GM23338 (cell line): ENCODE measurements at regions not wholly inside any gene's neighbourhood (a gene's known extent, or its start where the extent isn't known, plus 50 kb on each side); places are given as distances from the start of the nearest gene placed in this dataset.

Experiments used
- ATAC-seq: fragments of 200-7000 bp; cut with Tn5 transposase; 3 replicates; pipeline ENCODE4 v1.9.1; 2020
- DNase-seq: peaks from one replicate; pipeline ENCODE4 v3.0.0-alpha.2; 2015; ENCODE audit warnings: low spot score
- H2AFZ ChIP-seq: fragments of 200-600 bp; sonication (generic); 2 replicates; pipeline ENCODE4 v1.8.0; 2016; ENCODE audit warnings: antibody characterized with exemption, mild to moderate bottlenecking, moderate library complexity
- H3F3A ChIP-seq: fragments of 200-600 bp; sonication (generic); replicated peaks from 2 replicates; pipeline ENCODE4 v1.8.0; 2017; ENCODE audit warnings: antibody characterized with exemption, mixed run types, low read depth
- H3K27ac ChIP-seq: fragments of 200-600 bp; sonication (generic); 2 replicates; pipeline ENCODE4 v1.6.1; 2016; ENCODE audit warnings: low read depth
- H3K27me3 ChIP-seq: fragments of 200-600 bp; sonication (generic); 2 replicates; pipeline ENCODE4 v1.8.0; 2016; ENCODE audit warnings: mild to moderate bottlenecking, mixed run types, moderate library complexity; ENCODE audit not compliant: insufficient read depth
- H3K36me3 ChIP-seq: fragments of 200-600 bp; sonication (generic); 2 replicates; pipeline ENCODE4 v1.8.0; 2016; ENCODE audit warnings: mild to moderate bottlenecking; ENCODE audit not compliant: insufficient read depth
- H3K4me1 ChIP-seq: fragments of 200-600 bp; sonication (generic); 2 replicates; pipeline ENCODE4 v1.8.0; 2016; ENCODE audit warnings: mild to moderate bottlenecking, moderate library complexity; ENCODE audit not compliant: insufficient read depth
- H3K4me2 ChIP-seq: fragments of 200-600 bp; sonication (generic); 2 replicates; pipeline ENCODE4 v1.7.1; 2017; ENCODE audit warnings: mixed run types
- H3K4me3 ChIP-seq: fragments of 200-600 bp; sonication (generic); 2 replicates; pipeline ENCODE4 v1.6.1; 2016; ENCODE audit warnings: mixed run types
- H3K79me2 ChIP-seq: fragments of 200-600 bp; sonication (generic); replicated peaks from 2 replicates; pipeline ENCODE4 v1.8.0; 2017; ENCODE audit warnings: mild to moderate bottlenecking; ENCODE audit not compliant: insufficient read depth
- H3K9me2 ChIP-seq: fragments of 200-600 bp; sonication (generic); 2 replicates; pipeline ENCODE4 v1.8.0; 2017; ENCODE audit not compliant: insufficient read depth
- H4K20me1 ChIP-seq: fragments of 200-600 bp; sonication (generic); replicated peaks from 2 replicates; pipeline ENCODE4 v1.8.0; 2017; ENCODE audit warnings: mild to moderate bottlenecking; ENCODE audit not compliant: insufficient read depth
- H3K27ac Mint-ChIP-seq: 2 replicates; pipeline ENCODE4 v1.8.0; 2020; ENCODE audit warnings: inconsistent platforms, mild to moderate bottlenecking, moderate library complexity, mixed read lengths
- H3K27me3 Mint-ChIP-seq: 3 replicates; pipeline ENCODE4 v1.8.0; 2022; ENCODE audit warnings: low read depth, mild to moderate bottlenecking, moderate library complexity, mixed read lengths, inconsistent platforms; ENCODE audit not compliant: insufficient read depth, poor library complexity
- H3K36me3 Mint-ChIP-seq: 3 replicates; pipeline ENCODE4 v1.8.0; 2021; ENCODE audit warnings: low read depth, mild to moderate bottlenecking, inconsistent platforms, moderate library complexity, mixed read lengths
- H3K4me1 Mint-ChIP-seq: 3 replicates; pipeline ENCODE4 v1.8.0; 2020; ENCODE audit warnings: mild to moderate bottlenecking, inconsistent platforms, mixed read lengths
- H3K4me3 Mint-ChIP-seq: 3 replicates; pipeline ENCODE4 v1.8.0; 2021; ENCODE audit warnings: moderate library complexity, mild to moderate bottlenecking, inconsistent platforms, mixed read lengths
- H3K9me3 Mint-ChIP-seq: 3 replicates; pipeline ENCODE4 v1.8.0; 2020; ENCODE audit warnings: moderate library complexity, mild to moderate bottlenecking, inconsistent platforms, mixed read lengths
- EZH2 ChIP-seq: fragments of 200-600 bp; sonication (generic); IDR thresholded peaks from one replicate; pipeline ENCODE4 v1.8.0; 2017; ENCODE audit warnings: antibody characterized with exemption, mild to moderate bottlenecking, low read depth; ENCODE audit not compliant: unreplicated experiment
- JUNB ChIP-seq: IDR thresholded peaks from one replicate; pipeline ENCODE4 v1.6.1; 2016; ENCODE audit warnings: antibody characterized with exemption; ENCODE audit not compliant: unreplicated experiment
- NANOG ChIP-seq: IDR thresholded peaks from 2 replicates; pipeline ENCODE4 v1.6.1; 2016; ENCODE audit warnings: antibody characterized with exemption, borderline replicate concordance
- POLR2AphosphoS5 ChIP-seq: IDR thresholded peaks from 2 replicates; pipeline ENCODE4 v1.6.1; 2016; ENCODE audit warnings: antibody characterized with exemption, low read depth
- STAT1 ChIP-seq: IDR thresholded peaks from one replicate; pipeline ENCODE4 v1.6.1; 2016; ENCODE audit warnings: antibody characterized with exemption; ENCODE audit not compliant: unreplicated experiment
- ZNF114 ChIP-seq: fragments of 250-450 bp; sonication (Bioruptor Pico); IDR thresholded peaks from 2 replicates; pipeline ENCODE4 v1.5.0; 2020; ENCODE audit warnings: mild to moderate bottlenecking, moderate library complexity
- ZNF331 ChIP-seq: fragments of 250-450 bp; sonication (Bioruptor Pico); IDR thresholded peaks from 2 replicates; pipeline ENCODE4 v1.5.0; 2020; ENCODE audit warnings: low read depth, mild to moderate bottlenecking, moderate library complexity
- TF ChIP-seq, protein P1 (sequence below): IDR thresholded peaks from one replicate; pipeline ENCODE4 v1.6.1; 2018; ENCODE audit warnings: antibody characterized with exemption; ENCODE audit not compliant: unreplicated experiment
- TF ChIP-seq, protein P2 (sequence below), 2 experiments: fragments of 200-600 bp in 1 of 2; sonication (generic) in 1 of 2; conservative IDR thresholded peaks; 2 replicates each; pipeline versions ENCODE4 v1.5.1 to v1.6.1; 2016 to 2017; ENCODE audit warnings: antibody characterized with exemption in 2 of 2, low read depth in 2 of 2, mild to moderate bottlenecking in 2 of 2, moderate library complexity in 1 of 2
- TF ChIP-seq, protein P3 (sequence below): fragments of 250-450 bp; sonication (Bioruptor Pico); IDR thresholded peaks from 2 replicates; pipeline ENCODE4 v1.5.0; 2020; ENCODE audit warnings: mild to moderate bottlenecking, moderate library complexity

DNA sequence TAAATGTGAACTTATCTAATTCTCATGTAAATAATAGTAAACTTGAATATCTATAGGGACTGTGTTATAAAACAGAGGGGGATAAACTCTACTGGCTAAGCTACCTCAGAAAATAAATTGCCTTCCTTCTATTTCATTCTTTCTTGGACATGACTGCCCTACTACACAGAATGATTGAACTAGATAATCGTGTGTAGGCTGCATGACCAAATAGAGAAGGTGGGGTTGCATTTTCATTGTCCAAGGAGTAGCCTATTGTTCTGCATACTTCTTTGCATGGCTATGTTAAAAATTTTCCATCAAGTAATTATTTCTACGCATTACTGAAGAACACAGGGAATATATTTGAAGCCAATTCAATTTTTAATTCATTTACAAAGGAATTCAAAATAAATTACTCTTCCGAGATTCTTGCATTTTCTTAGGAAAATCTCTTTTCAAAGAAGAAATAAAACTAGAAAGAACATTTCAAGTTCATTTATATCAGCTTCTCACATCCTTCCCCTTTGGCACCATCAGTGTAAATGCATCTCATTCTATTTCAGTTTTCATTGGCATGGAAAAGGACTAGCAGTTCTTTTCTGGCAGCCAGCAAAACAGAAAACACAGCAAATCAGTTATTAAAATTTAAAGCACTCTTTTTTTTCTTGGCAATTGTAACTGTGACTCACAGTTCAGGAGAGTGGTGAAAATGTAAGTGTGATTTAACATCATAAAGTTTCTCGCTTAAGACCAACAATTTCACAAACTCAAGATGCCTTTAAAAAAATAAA lies 714.7 kb downstream of the NCAM2 start (continued):
- TF ChIP-seq, protein P1, sequence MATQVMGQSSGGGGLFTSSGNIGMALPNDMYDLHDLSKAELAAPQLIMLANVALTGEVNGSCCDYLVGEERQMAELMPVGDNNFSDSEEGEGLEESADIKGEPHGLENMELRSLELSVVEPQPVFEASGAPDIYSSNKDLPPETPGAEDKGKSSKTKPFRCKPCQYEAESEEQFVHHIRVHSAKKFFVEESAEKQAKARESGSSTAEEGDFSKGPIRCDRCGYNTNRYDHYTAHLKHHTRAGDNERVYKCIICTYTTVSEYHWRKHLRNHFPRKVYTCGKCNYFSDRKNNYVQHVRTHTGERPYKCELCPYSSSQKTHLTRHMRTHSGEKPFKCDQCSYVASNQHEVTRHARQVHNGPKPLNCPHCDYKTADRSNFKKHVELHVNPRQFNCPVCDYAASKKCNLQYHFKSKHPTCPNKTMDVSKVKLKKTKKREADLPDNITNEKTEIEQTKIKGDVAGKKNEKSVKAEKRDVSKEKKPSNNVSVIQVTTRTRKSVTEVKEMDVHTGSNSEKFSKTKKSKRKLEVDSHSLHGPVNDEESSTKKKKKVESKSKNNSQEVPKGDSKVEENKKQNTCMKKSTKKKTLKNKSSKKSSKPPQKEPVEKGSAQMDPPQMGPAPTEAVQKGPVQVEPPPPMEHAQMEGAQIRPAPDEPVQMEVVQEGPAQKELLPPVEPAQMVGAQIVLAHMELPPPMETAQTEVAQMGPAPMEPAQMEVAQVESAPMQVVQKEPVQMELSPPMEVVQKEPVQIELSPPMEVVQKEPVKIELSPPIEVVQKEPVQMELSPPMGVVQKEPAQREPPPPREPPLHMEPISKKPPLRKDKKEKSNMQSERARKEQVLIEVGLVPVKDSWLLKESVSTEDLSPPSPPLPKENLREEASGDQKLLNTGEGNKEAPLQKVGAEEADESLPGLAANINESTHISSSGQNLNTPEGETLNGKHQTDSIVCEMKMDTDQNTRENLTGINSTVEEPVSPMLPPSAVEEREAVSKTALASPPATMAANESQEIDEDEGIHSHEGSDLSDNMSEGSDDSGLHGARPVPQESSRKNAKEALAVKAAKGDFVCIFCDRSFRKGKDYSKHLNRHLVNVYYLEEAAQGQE = no peak
- TF ChIP-seq, protein P2, sequence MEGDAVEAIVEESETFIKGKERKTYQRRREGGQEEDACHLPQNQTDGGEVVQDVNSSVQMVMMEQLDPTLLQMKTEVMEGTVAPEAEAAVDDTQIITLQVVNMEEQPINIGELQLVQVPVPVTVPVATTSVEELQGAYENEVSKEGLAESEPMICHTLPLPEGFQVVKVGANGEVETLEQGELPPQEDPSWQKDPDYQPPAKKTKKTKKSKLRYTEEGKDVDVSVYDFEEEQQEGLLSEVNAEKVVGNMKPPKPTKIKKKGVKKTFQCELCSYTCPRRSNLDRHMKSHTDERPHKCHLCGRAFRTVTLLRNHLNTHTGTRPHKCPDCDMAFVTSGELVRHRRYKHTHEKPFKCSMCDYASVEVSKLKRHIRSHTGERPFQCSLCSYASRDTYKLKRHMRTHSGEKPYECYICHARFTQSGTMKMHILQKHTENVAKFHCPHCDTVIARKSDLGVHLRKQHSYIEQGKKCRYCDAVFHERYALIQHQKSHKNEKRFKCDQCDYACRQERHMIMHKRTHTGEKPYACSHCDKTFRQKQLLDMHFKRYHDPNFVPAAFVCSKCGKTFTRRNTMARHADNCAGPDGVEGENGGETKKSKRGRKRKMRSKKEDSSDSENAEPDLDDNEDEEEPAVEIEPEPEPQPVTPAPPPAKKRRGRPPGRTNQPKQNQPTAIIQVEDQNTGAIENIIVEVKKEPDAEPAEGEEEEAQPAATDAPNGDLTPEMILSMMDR (conservative IDR thresholded peaks at IDR 0.05; ENCODE audit: low read depth in 2 of 2) = no peak
- TF ChIP-seq JUNB (no peak), STAT1 (no peak)

DNA sequence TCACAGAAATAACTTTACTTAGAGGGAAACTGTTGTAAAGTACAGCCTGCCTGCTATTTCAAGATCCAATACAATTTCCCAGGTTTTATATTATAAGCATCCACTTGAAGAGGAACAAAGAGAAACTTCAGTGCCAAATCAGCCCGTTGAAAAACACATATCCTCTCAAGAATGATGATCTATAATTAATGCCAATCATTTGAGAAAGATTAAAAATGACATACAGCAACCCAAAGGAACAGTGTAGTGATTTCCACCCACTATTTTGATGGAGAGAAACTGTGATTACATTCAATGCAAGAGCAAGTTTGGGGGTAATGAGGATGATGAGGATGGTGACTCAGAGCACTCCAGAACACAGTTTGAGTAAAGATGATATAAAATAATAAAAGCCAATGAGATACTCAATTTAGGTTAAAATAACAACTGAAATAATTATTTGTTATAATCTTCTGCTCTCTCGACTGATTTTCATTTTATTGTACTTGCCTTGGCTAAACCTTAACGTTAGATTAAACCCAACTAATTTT lies 715.5 kb downstream of the NCAM2 start:
- no peaks in the 10 kb centered on the region for H3F3A ChIP-seq
- no peak overlapping the region for H3K4me2 ChIP-seq
- H3K4me1 ChIP-seq = peaks cover 18% of the 10 kb centered on the region
- H3K27me3 ChIP-seq = no peaks in the 10 kb centered on the region
- no peaks in the 10 kb centered on the region for H3K9me2 ChIP-seq
- Mint-ChIP-seq H3K4me1 (peaks cover 19% of the 10 kb centered on the region), H3K9me3 (no peaks in the 10 kb centered on the region; the same call in 2 of the 3 replicates), H3K27me3 (no peaks in the 10 kb centered on the region), H3K27ac (no peak overlapping the region), H3K36me3 (no peaks in the 10 kb centered on the region; the same call in 2 of the 3 replicates), H3K4me3 (no peak overlapping the region)
- ATAC-seq (no peak), DNase-seq (no peak)
- H3K27ac ChIP-seq = no peak overlapping the region
- H3K79me2 ChIP-seq = no peaks in the 10 kb centered on the region
- no peak overlapping the region for H2AFZ ChIP-seq
- no peaks in the 10 kb centered on the region for H4K20me1 ChIP-seq
- no peak overlapping the region for H3K4me3 ChIP-seq
- no peaks in the 10 kb centered on the region for H3K36me3 ChIP-seq
- no peak for TF ChIP-seq POLR2AphosphoS5
- no peak for TF ChIP-seq ZNF331 (CRISPR knock-in tag)
- TF ChIP-seq, protein P2 (conservative IDR thresholded peaks at IDR 0.05; ENCODE audit: low read depth in 2 of 2) = no peak
- TF ChIP-seq ZNF114 = no peak
- TF ChIP-seq, protein P3, sequence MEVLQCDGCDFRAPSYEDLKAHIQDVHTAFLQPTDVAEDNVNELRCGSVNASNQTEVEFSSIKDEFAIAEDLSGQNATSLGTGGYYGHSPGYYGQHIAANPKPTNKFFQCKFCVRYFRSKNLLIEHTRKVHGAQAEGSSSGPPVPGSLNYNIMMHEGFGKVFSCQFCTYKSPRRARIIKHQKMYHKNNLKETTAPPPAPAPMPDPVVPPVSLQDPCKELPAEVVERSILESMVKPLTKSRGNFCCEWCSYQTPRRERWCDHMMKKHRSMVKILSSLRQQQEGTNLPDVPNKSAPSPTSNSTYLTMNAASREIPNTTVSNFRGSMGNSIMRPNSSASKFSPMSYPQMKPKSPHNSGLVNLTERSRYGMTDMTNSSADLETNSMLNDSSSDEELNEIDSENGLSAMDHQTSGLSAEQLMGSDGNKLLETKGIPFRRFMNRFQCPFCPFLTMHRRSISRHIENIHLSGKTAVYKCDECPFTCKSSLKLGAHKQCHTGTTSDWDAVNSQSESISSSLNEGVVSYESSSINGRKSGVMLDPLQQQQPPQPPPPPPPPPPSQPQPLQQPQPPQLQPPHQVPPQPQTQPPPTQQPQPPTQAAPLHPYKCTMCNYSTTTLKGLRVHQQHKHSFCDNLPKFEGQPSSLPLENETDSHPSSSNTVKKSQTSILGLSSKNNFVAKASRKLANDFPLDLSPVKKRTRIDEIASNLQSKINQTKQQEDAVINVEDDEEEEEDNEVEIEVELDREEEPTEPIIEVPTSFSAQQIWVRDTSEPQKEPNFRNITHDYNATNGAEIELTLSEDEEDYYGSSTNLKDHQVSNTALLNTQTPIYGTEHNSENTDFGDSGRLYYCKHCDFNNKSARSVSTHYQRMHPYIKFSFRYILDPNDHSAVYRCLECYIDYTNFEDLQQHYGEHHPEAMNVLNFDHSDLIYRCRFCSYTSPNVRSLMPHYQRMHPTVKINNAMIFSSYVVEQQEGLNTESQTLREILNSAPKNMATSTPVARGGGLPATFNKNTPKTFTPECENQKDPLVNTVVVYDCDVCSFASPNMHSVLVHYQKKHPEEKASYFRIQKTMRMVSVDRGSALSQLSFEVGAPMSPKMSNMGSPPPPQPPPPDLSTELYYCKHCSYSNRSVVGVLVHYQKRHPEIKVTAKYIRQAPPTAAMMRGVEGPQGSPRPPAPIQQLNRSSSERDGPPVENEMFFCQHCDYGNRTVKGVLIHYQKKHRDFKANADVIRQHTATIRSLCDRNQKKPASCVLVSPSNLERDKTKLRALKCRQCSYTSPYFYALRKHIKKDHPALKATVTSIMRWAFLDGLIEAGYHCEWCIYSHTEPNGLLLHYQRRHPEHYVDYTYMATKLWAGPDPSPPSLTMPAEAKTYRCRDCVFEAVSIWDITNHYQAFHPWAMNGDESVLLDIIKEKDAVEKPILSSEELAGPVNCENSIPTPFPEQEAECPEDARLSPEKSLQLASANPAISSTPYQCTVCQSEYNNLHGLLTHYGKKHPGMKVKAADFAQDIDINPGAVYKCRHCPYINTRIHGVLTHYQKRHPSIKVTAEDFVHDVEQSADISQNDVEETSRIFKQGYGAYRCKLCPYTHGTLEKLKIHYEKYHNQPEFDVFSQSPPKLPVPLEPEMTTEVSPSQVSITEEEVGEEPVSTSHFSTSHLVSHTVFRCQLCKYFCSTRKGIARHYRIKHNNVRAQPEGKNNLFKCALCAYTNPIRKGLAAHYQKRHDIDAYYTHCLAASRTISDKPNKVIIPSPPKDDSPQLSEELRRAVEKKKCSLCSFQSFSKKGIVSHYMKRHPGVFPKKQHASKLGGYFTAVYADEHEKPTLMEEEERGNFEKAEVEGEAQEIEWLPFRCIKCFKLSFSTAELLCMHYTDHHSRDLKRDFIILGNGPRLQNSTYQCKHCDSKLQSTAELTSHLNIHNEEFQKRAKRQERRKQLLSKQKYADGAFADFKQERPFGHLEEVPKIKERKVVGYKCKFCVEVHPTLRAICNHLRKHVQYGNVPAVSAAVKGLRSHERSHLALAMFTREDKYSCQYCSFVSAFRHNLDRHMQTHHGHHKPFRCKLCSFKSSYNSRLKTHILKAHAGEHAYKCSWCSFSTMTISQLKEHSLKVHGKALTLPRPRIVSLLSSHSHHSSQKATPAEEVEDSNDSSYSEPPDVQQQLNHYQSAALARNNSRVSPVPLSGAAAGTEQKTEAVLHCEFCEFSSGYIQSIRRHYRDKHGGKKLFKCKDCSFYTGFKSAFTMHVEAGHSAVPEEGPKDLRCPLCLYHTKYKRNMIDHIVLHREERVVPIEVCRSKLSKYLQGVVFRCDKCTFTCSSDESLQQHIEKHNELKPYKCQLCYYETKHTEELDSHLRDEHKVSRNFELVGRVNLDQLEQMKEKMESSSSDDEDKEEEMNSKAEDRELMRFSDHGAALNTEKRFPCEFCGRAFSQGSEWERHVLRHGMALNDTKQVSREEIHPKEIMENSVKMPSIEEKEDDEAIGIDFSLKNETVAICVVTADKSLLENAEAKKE (CRISPR knock-in tag) = no peak
- no peak for TF ChIP-seq EZH2
- TF ChIP-seq STAT1 = no peak
- TF ChIP-seq NANOG = no peak
